Left cardiac atrium (tissue), 4 donors: ENCODE measurements at regions not wholly inside any gene's neighbourhood (a gene's known extent, or its start where the extent isn't known, plus 50 kb on each side); places are given as distances from the start of the nearest gene placed in this dataset.

Source experiments
- ATAC-seq, 2 donors: fragments of 200-7000 bp; cut with Tn5 transposase; one replicate each; pipeline ENCODE4 v1.9.1; 2020; ENCODE audit warnings: mild to moderate bottlenecking in 2 of 2, moderate library complexity in 2 of 2
- DNase-seq: peaks from one replicate; pipeline ENCODE4 v3.0.0-alpha.2; 2020
- intact Hi-C, 2 donors: fragments of 100-400 bp; cut with DNase I; formaldehyde crosslinking; loops; one replicate each; pipeline versions ENCODE4 v1.14.1 to v1.15.1; 2022 to 2023
- donor health status: DM: no; HTN: yes; CAD: no.
- donor health status: DM: no; HTN: yes; CAD: no; lungs with severe emphysema.
- donor health status: DM: yes; HTN: yes; CAD: no.
- donor health status: Dilated cardiomyopathy.

DNA sequence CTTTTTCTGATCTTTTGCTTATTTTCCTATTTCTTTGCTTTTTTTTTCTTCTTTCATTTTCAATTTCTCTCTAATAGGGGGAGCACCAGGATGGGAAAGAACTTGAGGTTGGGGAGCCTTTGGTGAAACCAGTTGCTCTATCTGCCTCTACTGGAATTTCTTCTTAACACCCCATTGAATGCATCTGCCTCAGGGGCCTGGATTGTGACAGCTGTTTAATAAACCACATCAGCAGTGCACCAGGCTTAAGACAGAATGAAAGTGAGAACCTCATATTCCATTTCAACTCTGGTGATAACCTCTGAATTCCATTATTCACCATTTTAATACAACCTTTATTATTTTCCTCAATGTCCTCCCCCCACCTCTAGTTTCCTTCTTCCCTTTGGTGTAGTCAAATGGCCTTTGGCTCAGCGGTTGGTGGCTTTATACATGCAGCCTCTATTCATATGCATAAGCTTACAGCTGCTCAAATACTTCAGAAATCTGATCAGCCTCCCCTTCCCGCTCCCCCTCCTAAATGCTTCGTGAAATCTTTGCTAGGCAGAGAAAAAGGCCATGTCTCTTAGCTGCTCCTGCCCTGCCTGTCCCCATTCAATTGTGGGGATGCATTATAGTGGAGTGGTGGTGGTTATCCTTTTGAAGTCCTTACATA lies 537.3 kb upstream of the PLXNA2 start:
- DNase-seq (no peak), ATAC-seq (no peak)
- intact Hi-C loops: no loop called here

DNA sequence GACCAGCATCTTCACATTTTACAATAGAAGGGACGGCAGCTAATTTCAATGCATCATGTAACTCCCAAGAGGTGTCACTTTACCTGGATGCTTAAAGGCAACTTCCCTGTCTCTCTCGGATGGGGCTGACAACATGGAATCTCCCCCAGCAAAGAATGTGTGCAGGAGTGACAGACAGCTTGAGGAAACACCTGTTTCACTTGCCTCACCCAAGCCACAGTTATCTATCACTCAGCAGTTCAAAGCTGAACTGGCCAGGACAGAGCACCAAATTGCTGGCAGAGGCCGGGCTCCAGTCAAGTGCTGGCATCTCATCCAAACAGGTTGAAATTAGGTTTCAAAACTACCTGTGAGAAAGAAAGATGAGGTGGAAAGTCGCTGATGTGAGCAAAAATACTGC lies 538.0 kb upstream of the PLXNA2 start:
- ATAC-seq: no peak
- no peak for DNase-seq
- intact Hi-C loops: no loop called here

DNA sequence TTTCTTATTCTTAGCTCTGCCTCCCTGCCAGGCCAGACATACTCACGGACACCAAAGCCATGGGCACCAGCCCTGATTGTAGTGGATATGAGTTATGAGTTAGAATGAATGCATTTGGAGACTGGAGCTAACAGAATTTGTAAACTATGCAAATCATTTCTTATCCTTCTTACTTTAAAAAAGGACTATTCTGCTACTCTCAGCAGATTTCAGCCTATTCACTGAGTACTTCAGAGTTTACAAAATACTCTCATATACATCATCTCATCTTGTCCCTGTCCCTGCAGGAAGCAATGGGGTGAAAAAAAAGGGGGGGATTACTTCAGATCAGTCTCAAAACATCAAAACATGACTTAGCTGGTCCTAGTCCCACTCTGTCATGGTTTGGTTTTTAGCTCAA lies 541.4 kb upstream of the PLXNA2 start:
- intact Hi-C loops: no loop called here
- ATAC-seq (no peak), DNase-seq (no peak)

DNA sequence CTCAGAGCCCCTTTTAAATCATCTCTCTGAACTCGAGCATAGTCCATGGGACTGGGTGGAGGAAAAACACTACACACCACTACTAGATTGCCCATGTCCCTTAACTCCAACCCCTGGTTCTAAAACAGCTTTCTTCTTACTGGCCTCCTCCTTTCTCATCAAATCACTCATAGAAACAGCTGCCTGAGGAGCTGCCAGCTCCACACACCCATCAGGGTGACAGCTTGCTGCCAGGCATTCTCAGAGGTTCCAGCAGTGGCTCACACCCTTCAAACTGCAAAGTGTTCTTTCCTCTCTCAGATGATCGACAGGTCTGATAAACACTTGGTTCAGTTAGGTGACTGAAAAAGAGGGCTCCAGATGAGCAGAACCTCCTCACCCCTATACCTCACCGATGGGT lies 543.0 kb upstream of the PLXNA2 start:
- no peak for ATAC-seq

DNA sequence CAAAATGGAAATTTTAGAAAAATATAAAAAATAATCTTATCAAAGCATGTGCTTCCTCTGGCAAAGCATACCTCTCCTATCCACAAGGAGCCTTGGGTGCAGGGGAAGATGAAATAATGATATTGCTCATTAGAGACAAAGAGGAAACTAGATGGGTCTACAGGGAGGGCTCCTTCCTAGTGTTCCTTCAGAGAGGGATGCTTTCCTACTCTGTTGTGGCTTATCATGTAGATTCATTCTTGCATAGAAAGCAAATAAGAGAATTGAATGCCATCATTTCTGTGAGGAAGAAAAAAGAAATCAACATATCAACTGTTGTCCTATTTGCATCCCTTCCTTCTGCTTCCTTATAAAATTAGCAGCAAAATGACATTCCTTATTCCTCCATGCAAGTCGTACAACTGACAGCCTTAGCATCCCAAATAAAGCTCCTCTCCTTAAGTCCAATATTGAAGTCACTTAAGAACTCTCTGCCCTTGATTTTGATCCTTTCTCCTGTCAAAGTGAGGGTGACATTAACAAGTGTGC lies 543.9 kb upstream of the PLXNA2 start:
- intact Hi-C loops: no loop called here
- DNase-seq: no peak
- no peak for ATAC-seq

More for the DNA sequence above, 543.0 kb upstream of the PLXNA2 start:
- intact Hi-C loops: no loop called here
- DNase-seq: no peak

DNA sequence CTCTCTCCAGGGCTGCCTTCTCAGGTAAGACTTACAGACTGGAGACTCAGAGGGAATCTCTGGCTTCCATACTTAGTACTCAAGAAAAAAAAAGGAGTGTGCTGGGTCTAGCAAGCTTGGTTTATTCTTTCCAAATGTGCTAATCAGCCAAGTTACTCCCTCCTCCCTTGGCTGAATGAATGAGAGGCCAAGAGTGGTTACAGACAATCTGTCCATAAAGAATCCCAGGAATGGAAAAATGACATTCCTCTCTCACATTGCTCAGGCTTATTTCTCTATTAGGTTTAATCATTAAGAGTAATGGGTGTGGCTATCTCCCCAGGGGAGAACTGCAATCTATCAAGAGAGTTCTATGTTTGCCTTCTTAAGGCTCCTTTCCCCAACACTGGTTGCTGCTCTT lies 547.3 kb upstream of the PLXNA2 start:
- intact Hi-C loops: no loop called here
- DNase-seq: no peak
- ATAC-seq: peak in 1 of 2 donors; percentile 17

DNA sequence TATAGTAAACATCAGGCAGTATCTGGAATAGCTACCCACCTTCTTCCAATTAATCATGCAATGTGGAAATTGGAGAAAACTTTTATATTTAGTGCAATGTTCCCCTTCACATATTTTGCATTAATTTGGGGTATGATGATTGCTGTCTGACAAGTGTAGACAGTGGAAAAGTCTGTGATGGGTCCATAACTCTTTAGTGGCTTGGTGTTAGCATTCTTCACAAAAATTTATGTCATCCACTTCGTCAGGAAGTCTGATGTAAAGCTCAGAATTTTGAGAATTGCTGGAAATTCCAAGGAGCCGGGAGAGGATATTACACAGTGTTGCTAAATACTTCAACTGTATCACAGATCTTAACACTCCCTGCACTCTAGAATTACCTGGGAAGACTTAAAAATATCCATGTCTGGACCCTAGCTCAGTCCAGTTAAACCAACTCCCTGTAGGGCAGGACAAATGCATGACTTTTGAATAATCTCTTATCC lies 549.7 kb upstream of the PLXNA2 start:
- DNase-seq (no peak), ATAC-seq (no peak)
- intact Hi-C loops: no loop called here

DNA sequence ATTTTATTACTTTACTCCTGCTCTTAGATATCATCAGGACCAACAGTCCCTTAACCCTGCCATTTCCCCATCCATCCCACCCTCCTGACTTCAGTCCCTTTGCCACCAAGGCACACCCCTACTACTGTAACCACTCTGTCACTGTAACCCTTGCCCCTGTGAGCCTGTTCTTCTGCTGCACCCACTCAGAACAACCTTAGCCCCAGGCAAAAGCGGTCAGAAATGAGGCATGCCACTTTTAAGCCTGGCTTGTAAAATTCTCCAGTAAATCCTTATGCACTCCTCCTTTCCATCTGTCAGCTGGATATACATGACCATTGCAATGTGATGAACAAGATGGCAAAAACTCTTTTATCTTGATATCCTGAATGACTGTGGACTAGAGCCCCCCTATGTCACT lies 555.0 kb upstream of the PLXNA2 start:
- intact Hi-C loops: no loop called here
- DNase-seq (no peak), ATAC-seq (no peak)

DNA sequence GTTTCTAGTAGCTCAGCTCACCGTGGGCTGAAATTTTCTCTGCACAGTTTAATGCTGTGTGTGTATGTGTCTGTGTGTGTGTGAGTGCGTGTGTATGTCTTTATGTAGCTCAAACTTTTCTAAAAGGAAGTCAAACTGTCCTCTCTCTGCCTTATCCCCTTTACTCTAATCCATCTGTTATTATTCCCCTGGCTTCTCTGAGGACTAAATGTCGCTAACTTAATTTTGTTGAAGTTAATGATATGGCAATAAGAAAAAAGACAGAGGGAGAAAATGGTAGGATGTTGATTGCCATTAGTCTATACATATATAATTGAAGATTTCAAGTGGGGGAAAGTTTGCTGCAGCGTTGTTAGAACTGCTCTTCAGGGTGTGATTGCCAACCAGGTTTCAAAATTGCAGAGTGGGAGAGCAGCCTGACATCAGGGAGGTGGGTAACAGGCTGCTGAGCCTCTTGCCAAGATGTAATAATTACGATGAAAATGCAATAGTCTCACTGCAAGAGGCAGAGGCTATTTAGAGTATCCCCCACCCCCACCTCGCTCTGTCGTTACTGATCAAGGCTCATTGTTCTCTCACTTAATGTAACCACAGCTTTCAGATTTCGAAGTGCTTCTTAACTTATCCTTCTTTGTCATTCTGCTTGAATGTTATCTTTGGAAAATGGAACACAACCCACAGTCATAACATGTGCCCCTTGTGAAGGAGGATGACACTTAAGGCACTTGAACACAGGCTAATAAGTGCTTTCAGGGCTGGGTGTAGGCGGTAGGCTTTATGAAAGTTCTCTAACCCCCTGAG lies 559.0 kb upstream of the PLXNA2 start:
- DNase-seq (no peak), ATAC-seq (no peak)
- intact Hi-C loops: no loop called here

DNA sequence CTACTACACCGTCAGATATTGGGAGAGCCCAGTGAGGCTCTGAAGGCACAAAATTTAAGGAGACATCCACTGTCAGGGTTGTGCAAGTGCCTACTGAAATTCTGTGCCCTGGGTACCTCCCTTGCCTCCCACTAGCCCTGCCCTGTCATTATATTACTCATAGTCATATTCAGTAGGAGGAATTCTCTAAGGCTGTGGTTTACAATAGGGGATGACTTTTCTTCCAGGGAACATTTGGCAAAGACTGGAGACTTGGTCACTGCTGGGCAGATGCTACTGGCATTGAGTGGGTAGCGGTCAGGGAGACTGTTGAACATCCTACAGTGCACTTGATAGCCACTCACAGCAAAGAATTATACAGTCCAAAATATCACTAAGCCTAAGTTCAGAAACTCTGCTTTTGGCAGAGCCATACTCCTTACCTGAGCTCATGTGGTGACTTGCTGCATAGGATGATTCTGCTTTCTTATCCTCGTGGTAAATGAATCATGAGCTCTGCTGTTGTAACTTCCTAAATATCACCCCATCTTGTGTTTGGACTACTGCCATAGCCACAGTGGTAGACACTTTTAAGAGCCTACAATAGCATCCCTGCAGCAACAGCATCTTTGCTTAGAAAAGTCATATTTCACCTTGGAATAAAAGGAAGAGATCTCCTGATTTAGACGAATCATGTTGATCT lies 563.4 kb upstream of the PLXNA2 start:
- DNase-seq: no peak
- intact Hi-C loops: no loop called here
- no peak for ATAC-seq

DNA sequence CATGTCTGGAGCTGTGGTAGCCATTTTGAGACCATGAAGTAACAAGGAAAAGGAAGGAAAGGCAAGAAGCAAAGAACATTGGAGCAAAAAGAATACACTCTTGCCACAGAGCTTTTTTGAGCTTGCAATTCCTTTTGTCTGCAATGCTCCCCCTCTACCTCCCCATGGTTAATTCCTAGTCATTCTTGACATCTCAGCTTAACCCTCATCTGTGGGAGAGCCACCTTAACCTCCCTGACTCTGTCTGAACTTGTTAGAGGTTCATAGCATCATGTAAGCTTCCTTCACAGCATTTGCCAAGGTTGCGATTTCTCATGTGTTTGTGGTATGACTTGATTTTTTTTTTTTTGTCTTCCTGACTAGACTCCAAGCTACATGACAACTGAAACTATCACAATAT lies 564.1 kb upstream of the PLXNA2 start:
- intact Hi-C loops: no loop called here
- ATAC-seq (no peak), DNase-seq (no peak)

DNA sequence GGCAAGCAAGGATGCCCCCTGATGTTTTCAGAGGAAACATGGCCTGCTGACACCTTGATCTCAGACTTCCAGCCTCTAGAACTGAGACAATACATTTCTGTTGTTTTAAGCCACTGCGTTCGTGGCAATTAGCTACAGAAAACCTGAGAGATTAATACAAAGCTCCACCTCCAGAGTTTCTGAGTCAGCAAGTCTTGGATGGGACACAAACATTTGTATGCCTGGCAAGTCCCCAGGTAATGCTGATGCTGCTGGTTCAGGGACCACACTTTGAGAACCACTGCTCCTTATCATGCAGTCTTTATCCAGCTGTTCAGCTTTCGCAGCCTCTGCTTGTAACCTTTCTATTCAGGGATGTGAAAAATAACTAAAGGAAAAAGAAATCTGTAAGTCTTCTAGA lies 565.7 kb upstream of the PLXNA2 start:
- ATAC-seq (no peak), DNase-seq (no peak)
- intact Hi-C loops: no loop called here

DNA sequence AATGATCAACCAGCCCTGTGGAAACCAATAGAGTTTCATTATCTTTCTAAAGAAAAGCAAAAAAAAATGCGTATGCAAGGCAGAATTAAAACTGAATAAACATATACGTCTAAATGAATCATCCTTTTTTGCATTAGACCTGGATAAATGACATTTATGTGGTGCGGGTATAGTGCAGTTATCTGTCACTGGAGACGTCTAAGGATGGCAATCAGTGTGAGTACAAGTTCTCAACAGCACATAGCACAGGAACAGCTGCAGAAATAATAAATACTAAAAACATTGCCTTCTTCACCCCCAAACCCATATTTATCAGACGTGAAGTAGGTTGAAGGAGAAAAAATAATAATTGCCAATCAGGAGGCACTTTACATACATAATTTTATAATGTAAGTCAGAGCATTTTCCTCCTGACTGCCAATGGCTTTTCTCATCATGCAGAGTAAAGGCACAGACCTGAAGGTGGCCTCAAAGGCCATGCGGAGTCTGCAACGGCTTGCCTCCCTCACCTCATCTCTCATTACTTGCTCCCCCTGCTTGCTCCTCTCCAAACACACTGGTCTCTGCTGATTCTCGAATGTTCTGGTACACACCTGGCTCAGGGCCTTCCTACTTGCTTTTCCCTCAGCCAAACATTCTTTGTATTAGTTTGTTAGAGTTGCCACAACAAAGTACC lies 574.7 kb upstream of the PLXNA2 start:
- DNase-seq (no peak), ATAC-seq (no peak)
- intact Hi-C loops: no loop called here

DNA sequence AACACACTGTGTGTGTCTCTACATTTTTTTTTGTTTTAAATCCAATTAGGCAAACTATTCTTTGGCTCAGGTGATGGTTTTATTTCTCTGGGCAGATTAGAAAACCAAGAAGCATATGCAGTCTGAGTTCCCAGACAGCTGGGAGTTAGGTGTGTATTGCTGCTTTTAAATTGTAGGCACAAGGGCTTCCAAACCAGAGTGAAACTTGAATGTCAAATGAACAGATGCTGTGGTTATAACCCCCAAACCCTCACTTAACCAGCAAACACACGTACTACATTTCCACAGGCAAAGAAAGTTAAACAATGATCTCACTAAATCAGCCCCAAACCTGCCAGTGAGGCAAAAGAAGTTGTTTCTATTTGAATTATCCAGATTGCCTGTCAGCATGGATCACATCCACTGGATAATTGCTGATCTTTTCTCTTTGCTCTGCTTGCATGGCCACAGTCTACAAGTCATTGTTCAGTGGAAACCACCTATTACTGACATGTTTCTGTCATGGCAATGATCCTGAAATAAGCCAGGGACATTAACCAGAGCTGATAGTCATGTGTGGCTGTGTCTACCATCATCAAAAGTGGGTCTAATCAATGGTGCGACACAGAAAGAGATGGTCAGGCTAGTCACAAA lies 576.5 kb upstream of the PLXNA2 start:
- no peak for DNase-seq
- ATAC-seq: no peak
- intact Hi-C loops: no loop called here

DNA sequence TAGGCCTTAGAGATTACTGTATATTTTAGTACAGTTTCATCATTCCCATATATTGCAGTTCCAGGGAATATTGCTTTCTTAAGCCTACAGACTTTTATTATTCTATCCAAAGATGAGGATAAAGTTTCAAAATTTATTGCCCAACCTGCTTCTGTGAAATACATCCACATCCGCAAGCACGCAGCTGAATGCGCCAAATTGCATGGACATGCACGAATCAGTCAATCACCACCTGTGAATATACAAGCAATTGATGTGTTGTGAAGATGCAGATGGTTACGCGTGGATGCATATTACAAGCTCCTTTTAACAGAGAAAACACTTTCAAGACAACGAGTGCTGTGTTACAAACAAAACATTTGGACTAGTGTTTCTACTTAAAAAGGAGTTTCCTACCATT lies 577.8 kb upstream of the PLXNA2 start:
- no peak for DNase-seq
- intact Hi-C loops: no loop called here

DNA sequence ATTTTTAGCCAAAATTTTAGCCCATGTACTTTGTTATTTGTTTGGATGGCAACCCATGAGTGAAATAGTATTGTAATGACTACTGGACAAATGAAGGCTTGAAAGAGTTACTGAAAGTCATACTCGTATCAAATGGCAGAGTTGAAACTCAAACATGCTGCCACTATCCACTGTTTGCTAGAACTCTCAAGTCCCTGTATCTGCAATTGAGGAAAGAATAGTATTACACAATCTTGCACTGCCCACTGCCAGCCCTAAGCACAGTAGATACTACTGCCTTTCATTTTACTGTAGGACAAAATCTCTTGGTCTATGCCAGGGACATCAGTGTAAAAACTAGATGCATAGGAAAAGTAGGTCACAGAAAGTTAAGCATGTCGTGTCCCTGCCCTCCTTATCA lies 581.1 kb upstream of the PLXNA2 start:
- DNase-seq (no peak), ATAC-seq (no peak)
- intact Hi-C loops: no loop called here

More for the DNA sequence above, 577.8 kb upstream of the PLXNA2 start:
- no peak for ATAC-seq

DNA sequence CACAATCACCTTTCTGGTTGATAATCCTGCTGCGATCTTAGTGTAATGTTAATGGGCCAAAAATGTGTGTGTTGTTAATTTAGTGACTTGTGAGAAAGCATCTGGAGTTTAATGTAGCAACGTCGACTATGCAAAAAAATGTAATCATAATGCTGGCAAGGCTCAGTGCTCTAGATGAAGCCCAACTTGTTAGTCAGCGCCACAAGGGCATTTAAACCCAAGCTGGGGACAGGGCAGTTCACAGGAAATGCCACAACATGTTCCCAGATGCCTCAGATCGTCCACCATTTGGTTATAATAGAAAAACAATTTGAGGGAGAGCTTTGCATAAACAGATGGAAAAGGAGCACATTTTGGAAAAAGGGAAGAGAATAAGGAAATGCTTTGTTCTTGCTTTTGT lies 585.4 kb upstream of the PLXNA2 start:
- intact Hi-C loops: no loop called here
- DNase-seq (no peak), ATAC-seq (no peak)

DNA sequence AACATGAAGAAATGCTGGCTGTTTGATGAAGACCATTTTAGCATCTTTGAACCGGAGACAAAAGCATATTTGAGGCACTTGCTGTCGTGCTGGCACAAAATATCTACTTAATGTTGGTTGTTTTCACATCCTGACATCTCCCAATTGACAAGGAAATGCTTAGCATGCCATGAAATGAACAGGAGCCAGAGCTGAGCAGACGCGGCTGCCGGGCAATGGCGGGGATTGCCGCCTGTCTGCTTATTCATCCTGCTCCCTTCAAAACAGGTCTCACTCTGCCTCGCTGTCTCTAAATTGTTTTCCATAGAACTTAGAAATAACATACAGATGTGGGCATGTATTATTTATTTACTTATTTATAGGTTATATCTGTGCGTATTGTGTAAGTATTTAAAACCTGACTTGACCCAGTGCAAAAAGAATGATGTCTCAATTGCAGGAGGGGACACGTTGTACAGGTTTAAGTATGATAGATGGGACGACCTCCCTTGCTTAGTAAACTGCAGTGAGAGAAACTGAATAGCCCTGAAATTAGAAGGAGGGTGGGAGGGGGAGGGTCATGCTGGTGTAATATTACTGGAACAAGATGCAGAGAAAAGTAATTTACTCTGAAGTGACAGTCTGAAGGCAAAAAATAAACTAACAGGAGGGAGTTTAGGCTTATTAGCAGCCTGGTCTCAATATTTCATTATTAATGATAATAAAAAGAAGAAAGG lies 590.4 kb upstream of the PLXNA2 start:
- DNase-seq (no peak), ATAC-seq (no peak)
- intact Hi-C loops: no loop called here

DNA sequence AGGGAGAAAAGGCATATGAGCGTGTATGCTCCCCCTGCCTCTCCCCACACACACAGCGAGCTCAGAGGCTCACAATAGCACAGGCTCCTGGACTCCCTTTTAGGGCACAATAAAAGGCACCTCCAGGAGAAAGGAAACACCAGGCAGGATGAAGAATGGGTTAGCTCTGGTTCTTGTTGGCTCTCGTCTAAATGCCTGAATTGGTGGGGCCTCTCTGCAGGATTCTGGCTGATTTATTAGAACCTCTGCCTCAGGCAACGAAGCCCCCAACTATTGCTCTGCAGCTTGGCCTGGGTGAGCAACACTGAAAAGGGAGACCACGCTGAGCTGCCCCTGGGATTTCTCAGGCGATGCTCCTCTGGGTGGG lies 590.9 kb upstream of the PLXNA2 start:
- no peak for DNase-seq
- no peak for ATAC-seq

More for the DNA sequence above, 590.9 kb upstream of the PLXNA2 start:
- intact Hi-C loops: no loop called here
